ENCODE measurements at regions not wholly inside any gene's neighbourhood (a gene's known extent, or its start where the extent isn't known, plus 50 kb on each side); places are given as distances from the start of the nearest gene placed in this dataset.

- TF ChIP-seq CTCF (IDR thresholded peaks at IDR 0.05; ENCODE audit: low read depth, low read length): no peak
- no peak for DNase-seq (ENCODE audit: low read depth in 2 of 2)
- no peak overlapping the region for H3K4me3 ChIP-seq (replicated peaks in 1 of 2; ENCODE audit: low read depth in 2 of 2, low read length in 2 of 2)
Observed at GRCh38 chr7:118478236-118478635, 253.7 kb downstream of the ANKRD7 start.

- no peak for DNase-seq (ENCODE audit: low read depth in 2 of 2)
- no peak for TF ChIP-seq CTCF (IDR thresholded peaks at IDR 0.05; ENCODE audit: low read depth, low read length)
Observed at GRCh38 chr7:118478931-118479330, 254.4 kb downstream of the ANKRD7 start.

GRCh38 chr7:118492466-118492865 is 268.0 kb downstream of the ANKRD7 start:
- TF ChIP-seq CTCF (IDR thresholded peaks at IDR 0.05; ENCODE audit: low read depth, low read length): no peak
- no peak overlapping the region for H3K4me3 ChIP-seq (replicated peaks in 1 of 2; ENCODE audit: low read depth in 2 of 2, low read length in 2 of 2)
- DNase-seq (ENCODE audit: low read depth in 2 of 2): no peak

More at GRCh38 chr7:118478931-118479330, 254.4 kb downstream of the ANKRD7 start:
- H3K4me3 ChIP-seq (replicated peaks in 1 of 2; ENCODE audit: low read depth in 2 of 2, low read length in 2 of 2): no peak overlapping the region

- TF ChIP-seq CTCF (IDR thresholded peaks at IDR 0.05; ENCODE audit: low read depth, low read length): no peak
- no peak for DNase-seq (ENCODE audit: low read depth in 2 of 2)
- no peak overlapping the region for H3K4me3 ChIP-seq (replicated peaks in 1 of 2; ENCODE audit: low read depth in 2 of 2, low read length in 2 of 2)
Observed at GRCh38 chr7:118496138-118496644, 271.7 kb downstream of the ANKRD7 start.

- H3K4me3 ChIP-seq (replicated peaks in 1 of 2; ENCODE audit: low read depth in 2 of 2, low read length in 2 of 2): no peak overlapping the region
- DNase-seq (ENCODE audit: low read depth in 2 of 2): no peak
- no peak for TF ChIP-seq CTCF (IDR thresholded peaks at IDR 0.05; ENCODE audit: low read depth, low read length)
Observed at GRCh38 chr7:118502235-118502634, 277.7 kb downstream of the ANKRD7 start.

- no peak for DNase-seq (ENCODE audit: low read depth in 2 of 2)
- no peak for TF ChIP-seq CTCF (IDR thresholded peaks at IDR 0.05; ENCODE audit: low read depth, low read length)
- no peak overlapping the region for H3K4me3 ChIP-seq (replicated peaks in 1 of 2; ENCODE audit: low read depth in 2 of 2, low read length in 2 of 2)
Observed at GRCh38 chr7:118511146-118511545, 286.6 kb downstream of the ANKRD7 start.

- no peak overlapping the region for H3K4me3 ChIP-seq (replicated peaks in 1 of 2; ENCODE audit: low read depth in 2 of 2, low read length in 2 of 2)
- no peak for DNase-seq (ENCODE audit: low read depth in 2 of 2)
- TF ChIP-seq CTCF (IDR thresholded peaks at IDR 0.05; ENCODE audit: low read depth, low read length): no peak
Observed at GRCh38 chr7:118517275-118517674, 292.8 kb downstream of the ANKRD7 start.
